ENCODE measurements at regions not wholly inside any gene's neighbourhood (a gene's known extent, or its start where the extent isn't known, plus 50 kb on each side); places are given as distances from the start of the nearest gene placed in this dataset.

DNA sequence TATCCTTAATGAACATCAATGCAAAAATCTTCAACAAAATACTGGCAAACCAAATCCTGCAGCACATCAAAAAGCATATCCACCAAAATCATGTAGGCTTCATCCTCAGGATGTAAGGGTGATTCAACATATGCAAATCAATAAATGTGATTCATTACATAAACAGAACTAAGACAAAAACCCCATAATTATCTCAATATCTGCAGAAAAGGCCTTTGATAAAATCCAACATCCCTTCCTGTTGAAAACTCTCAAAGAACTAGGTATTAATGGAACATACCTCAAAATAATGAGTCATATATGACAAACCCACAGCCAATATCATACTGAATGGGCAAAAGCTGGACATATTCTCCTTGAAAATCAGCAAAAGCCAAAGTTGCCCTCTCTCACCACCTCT, 54.6 kb upstream of the DEPDC1 start:
- DNase-seq: no peak

GRCh38 chr1:68558321-68559026, 61.6 kb upstream of the DEPDC1 start:
- DNase-seq: no peak

GRCh38 chr1:68565923-68566322, 69.0 kb upstream of the DEPDC1 start:
- DNase-seq: no peak

DNA sequence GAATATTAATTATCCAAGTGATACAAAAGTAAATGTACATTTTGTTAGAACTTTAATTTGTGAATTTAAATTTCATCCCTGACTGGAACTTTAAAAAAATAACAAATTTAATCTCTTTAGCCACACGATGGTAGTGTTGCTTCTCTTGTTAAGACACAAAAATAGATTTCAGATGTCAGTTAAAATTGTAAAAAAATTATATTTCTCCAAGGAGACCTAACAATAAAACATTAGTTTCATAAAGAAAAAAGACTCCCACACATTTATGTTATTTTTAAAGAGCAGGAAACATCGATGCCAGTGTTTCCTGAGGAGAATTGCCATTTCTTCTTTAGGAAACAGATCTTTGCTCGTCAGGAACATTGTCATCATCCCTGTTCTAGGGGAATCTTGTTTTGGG, 74.0 kb upstream of the DEPDC1 start:
- DNase-seq: no peak

DNA sequence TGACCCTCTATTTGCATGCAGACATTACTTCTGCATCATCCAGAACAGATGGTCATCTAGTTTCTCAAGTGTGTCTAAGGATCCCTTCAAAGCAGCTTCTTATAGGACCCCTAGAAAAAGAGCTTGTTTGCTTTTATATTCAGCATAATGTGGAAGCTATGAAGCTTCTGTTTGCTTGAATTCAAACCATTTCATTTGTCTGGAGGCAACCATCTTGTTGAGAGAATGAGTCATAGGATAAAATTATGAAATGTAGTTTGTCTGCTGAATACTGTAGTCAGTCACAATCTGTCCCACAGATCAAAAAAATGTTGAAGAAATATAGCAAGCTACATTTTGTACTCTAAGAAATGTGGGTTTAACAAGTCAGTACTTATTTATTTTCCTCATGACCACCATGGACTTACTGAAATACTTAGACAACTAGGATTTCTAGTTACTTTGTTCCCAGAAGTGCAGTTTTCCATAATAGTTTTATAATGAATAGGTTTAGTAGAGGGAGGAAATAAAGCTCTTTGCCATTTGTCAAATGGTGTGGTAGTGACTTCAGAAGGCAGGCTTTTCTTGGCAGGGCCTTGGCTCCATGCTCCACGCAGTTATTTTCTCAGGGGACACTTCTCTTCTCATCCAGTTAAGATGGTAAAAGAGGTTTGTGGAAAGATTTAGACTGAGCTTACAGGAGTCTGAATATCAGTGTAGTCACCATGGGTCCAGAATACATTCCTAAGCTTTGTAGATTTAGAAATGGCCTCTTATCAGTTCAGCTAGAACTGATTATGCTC, 74.8 kb upstream of the DEPDC1 start:
- DNase-seq: no peak

DNA sequence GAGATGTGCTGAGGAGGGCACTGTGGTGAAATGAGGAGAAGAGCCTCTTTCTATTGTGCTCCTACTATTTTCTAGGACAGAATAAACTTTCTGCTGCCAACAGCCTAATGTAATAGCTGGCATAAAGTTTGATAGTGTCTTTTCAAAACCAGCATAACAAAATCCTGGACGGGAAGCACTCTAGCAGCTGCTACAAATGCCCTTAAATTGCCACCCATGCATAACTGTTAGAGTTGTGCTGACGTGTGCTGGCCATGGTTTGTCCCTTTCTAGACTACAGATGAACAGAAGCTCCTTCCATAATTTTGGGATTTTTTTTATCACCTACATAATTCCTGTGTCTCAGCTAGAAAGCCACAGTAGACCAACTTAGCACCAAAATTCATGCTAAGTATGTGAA, 88.5 kb upstream of the DEPDC1 start:
- no peak for DNase-seq

DNA sequence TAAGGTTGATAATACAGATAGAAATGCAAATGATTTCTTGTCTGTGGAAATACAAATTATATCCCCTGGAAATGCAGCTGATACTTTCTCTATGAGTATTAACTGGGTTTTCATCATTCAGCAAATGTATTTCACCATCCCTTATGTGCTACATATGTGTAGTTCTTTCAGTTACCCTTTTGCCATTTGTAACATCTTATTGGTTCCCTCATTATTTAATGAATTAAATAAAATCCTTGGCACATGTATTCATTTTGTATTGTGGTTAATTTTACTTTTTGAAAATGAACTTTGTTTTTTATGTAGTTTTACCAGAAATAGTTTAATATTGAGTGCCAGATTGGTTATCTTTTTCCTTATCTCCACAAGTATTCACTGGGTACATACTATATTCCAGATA, 89.9 kb upstream of the DEPDC1 start:
- no peak for DNase-seq

GRCh38 chr1:68588304-68588703, 91.4 kb upstream of the DEPDC1 start:
- DNase-seq: no peak

- no peak for DNase-seq
These were observed 93.6 kb upstream of the DEPDC1 start for GRCh38 chr1:68590473-68590872.

- no peak for DNase-seq
These were observed 98.0 kb upstream of the DEPDC1 start for GRCh38 chr1:68594851-68595250.

GRCh38 chr1:68600049-68600661, 103.3 kb upstream of the DEPDC1 start:
- DNase-seq: peak in 1 of 2 experiments; percentile 11

DNA sequence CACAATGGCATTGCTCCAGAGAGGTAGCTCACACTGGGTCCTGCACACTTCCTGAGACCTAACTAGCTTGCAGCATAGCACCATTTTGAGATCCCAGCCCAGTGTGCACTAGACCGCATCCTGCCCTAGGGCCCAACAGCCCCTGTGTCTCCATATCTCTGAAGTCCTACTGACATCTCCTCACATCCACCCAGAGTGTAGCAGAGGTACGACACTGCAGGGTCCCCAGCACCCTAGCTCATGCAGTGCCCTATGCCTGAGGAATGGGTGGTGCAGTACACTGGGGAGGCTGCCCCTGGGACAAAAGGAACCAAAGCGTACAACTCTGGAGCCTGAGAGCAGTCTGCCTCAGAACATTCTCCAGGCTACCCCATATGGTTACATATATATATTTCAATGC, 111.4 kb upstream of the DEPDC1 start:
- no peak for DNase-seq

GRCh38 chr1:68615312-68615711, 118.4 kb upstream of the DEPDC1 start:
- no peak for DNase-seq

- no peak for DNase-seq
These were observed 121.1 kb upstream of the DEPDC1 start for GRCh38 chr1:68617942-68618341.

GRCh38 chr1:68620571-68620970, 123.7 kb upstream of the DEPDC1 start:
- no peak for DNase-seq

DNA sequence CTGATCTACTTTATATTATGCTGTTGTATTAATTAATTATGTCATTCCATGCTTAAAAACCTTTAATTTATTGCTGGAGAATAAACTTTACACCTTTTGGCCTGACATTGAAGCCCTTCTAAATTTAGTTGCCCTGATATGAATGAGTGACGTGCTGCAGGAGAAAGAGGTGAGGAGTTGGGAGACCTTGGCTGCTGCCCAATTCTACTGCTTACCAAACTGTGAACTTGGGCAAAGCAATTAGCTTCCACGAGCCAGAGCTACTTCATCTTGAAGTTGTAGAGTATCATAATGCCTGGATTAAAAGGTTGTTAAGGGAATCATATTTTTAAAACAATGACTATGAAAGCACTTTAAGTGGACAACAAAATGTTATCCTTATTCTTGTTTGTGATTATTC, 126.8 kb upstream of the DEPDC1 start:
- no peak for DNase-seq

DNA sequence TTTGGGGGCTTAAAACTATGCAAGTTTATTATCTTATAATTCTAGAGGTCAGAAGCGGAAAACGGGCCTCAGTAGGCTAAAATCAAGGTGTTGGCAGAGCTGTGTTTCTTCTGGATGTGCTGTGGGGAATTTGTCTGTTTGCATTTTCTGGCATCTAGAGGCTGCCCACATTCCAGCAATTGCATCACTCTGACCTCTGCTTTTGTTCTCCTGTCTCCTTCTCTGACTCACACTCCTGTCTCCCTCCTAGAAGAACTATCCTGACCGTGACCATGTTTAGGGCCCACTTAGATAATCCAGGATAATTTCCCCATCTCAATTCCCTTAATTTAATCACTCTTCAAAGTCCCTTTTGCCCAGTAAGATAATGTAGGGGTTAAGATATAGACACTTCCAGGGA, 127.4 kb upstream of the DEPDC1 start:
- DNase-seq: no peak

DNA sequence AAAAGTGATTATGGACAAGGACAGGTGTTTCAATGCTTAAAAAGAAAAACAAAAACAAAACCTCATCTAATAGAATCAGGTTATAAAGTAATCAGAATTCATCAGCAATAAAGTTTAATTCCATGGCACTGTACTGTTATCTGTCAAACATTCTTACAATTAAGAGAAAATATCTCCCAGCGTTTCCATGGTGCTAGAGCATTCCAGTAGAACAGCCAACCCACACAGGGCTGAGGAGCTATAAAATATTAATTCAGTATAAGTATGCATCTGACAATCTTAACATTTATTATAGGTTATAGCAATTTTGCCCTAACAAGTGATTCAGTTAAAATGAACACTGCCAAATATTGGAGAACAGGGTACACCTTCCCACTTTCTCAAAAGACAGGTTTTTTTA, 128.7 kb upstream of the DEPDC1 start:
- no peak for DNase-seq

DNA sequence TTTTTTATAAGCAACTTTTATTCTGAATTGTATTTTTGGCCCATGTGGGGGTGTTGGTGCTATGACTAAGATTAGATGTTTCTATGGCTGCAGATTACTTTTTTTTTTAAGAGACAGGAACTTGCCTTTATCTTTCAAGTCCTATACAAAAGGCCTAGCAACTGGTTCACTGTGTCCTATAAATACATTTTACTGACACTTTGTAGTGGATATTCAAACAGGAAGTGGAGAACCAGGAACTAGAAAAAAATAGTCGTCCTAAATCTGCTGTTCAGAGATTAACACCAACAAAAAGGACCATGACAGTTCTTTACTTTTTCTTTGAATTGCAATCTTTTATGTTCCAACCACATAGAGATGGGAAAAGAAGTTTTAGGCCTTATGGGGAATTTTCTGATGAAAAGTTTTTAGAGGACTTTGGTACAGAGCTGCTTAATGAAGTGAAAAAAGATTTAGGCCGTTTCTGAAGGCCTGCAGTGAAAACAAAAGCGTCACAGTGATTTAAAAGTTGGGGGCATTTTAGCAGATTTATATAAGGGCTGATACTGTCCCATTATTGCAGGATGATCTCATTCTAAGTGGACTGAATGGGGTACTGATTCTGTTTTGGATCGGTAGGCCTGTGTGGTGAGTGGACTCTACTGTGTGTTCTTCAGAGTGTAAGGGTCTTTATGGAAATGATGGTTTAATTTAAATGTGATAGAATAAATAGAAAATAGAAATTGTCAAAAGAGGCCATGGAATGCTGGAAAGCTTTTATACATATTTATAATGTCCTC, 136.4 kb upstream of the DEPDC1 start:
- DNase-seq: no peak

DNA sequence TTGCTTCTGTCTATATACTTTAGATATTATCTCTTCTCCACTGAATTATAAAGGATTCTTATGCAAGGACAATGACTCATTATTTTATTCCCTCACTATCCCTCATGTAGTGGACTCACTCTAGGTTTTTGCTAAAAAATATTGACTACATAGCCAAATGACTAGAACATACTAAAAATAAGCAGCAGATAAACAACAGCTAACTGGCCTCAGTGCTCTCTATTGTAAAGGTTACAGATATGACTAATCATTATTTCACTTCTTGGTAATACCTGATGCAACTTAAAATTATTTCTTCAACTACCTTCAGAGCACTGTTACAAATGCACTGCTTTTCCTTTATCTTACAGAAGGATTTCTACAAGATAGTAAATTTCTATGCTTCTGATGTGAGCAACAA, 147.6 kb upstream of the DEPDC1 start:
- no peak for DNase-seq

GRCh38 chr1:68651115-68651514, 154.2 kb upstream of the DEPDC1 start:
- DNase-seq: no peak

DNA sequence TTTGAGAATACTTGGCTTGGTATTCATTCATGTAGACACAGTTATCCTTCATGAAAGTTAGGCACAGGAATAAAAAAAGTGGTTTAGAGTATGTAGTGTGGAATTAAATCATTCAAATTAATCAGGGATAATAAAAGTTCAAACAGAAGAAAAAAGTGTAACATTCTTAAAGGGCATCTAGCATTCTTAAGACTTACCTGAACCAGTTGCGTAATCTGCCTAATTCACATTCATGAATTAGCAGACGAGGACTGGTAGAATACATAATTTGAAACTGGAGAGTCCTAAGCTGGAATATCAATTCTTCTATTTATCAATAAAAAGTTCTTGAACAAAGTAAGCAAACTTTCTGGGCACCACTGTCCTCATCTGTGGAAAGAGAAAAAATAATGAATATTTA, 157.0 kb upstream of the DEPDC1 start:
- DNase-seq: no peak

- DNase-seq: no peak
These were observed 176.9 kb upstream of the DEPDC1 start for GRCh38 chr1:68673771-68674170.
